CD4-positive, alpha-beta T cell (primary cell): ENCODE measurements at regions not wholly inside any gene's neighbourhood (a gene's known extent, or its start where the extent isn't known, plus 50 kb on each side); places are given as distances from the start of the nearest gene placed in this dataset.

Experiments used
- ATAC-seq: fragments of 200-7000 bp; cut with Tn5 transposase; one replicate; pipeline ENCODE4 v1.10.0; 2022; ENCODE audit warnings: mild to moderate bottlenecking; ENCODE audit not compliant: poor library complexity
- CTCF ChIA-PET: fragments of 350-600 bp; sonication (Branson Sonifier 250); formaldehyde crosslinking; loops from one replicate; lab custom pipeline; 2021; ENCODE audit warnings: antibody characterized with exemption, inconsistent platforms; lab: Charles Lee
- POLR2A ChIA-PET: fragments of 350-600 bp; sonication (Branson Sonifier 250); formaldehyde crosslinking; loops from one replicate; lab custom pipeline; 2021; ENCODE audit warnings: antibody characterized with exemption, inconsistent platforms; lab: Charles Lee
- DNase-seq, 14 experiments: peaks; one replicate each; pipeline ENCODE4 v3.0.0-alpha.2; 2013 to 2020; ENCODE audit warnings: mixed read lengths in 2 of 14
- H3K27ac ChIP-seq, 2 donors: one replicate each; pipeline versions ENCODE4 v1.5.1 to v1.7.0; 2013; ENCODE audit warnings: low read length in 2 of 2, low read depth in 1 of 2, mild to moderate bottlenecking in 1 of 2
- H3K27me3 ChIP-seq, 2 experiments: 1 replicate in 1 of 2; 2 replicates in 1 of 2; pipeline versions ENCODE4 v1.6.1 to v1.7.0; 2013; ENCODE audit warnings: low read length in 2 of 2, control low read depth in 1 of 2, mild to moderate bottlenecking in 1 of 2, moderate library complexity in 1 of 2; ENCODE audit not compliant: insufficient read depth in 2 of 2, control insufficient read depth in 1 of 2
- H3K36me3 ChIP-seq: one replicate; pipeline ENCODE4 v1.6.1; 2013; ENCODE audit warnings: low read length, control low read depth; ENCODE audit not compliant: insufficient read depth
- H3K4me1 ChIP-seq: one replicate; pipeline ENCODE4 v1.6.1; 2013; ENCODE audit warnings: low read length, control low read depth; ENCODE audit not compliant: insufficient read depth
- H3K4me3 ChIP-seq: one replicate; pipeline ENCODE4 v1.5.1; 2013; ENCODE audit warnings: mild to moderate bottlenecking, low read length, moderate library complexity
- H3K9me3 ChIP-seq, 2 experiments: 1 replicate in 1 of 2; 2 replicates in 1 of 2; pipeline versions ENCODE4 v1.6.1 to v1.7.0; 2013; ENCODE audit warnings: low read length in 2 of 2, mild to moderate bottlenecking in 2 of 2, control low read depth in 1 of 2, moderate library complexity in 1 of 2; ENCODE audit not compliant: control insufficient read depth in 1 of 2, insufficient read depth in 1 of 2
- H3K27ac Mint-ChIP-seq: one replicate; pipeline ENCODE4 v1.8.0; 2020; ENCODE audit warnings: mixed read lengths
- H3K27me3 Mint-ChIP-seq: one replicate; pipeline ENCODE4 v1.8.0; 2021; ENCODE audit warnings: mixed read lengths
- H3K36me3 Mint-ChIP-seq: one replicate; pipeline ENCODE4 v1.8.0; 2021; ENCODE audit warnings: low read depth, mixed read lengths
- H3K4me1 Mint-ChIP-seq: one replicate; pipeline ENCODE4 v1.8.0; 2021; ENCODE audit warnings: low read depth, mixed read lengths
- H3K4me3 Mint-ChIP-seq: one replicate; pipeline ENCODE4 v1.8.0; 2020; ENCODE audit warnings: mild to moderate bottlenecking, mixed read lengths
- H3K9me3 Mint-ChIP-seq: one replicate; pipeline ENCODE4 v1.8.0; 2020; ENCODE audit warnings: mixed read lengths
- intact Hi-C, 2 experiments: fragments of 100-400 bp; cut with DNase I in 1 of 2; cut with micrococcal nuclease in 1 of 2; formaldehyde crosslinking; loops; one replicate each; pipeline versions ENCODE4 v1.15.1 to v1.9.0; 2023 to 2025; cut with DNase I, micrococcal nuclease
- TF ChIP-seq, protein P1 (sequence below): fragments of 200-600 bp; IDR thresholded peaks from one replicate; pipeline ENCODE4 v1.8.0; 2022; ENCODE audit warnings: antibody characterized with exemption, mild to moderate bottlenecking

DNA sequence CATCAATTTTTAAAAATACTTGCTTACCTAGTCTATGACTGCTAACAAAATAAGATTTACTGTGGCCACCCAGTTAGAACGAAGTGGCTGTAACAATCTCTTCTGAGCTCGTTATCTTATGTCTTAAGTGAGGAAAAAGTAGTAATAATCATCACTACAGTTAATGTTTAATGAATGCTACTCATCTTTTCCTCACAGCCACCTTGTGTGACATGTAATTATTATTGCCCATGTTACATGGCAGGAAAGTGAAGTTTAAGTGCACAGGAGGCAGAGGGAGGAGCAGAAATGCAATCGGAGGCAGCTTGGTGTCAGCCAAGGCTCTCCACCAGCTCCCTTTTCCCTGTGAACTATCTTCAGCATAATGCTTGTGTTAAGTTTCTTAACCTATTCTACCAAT lies 260.3 kb downstream of the B3GLCT start:
- CTCF ChIA-PET: no interaction called here
- H3K4me3 Mint-ChIP-seq: no peak overlapping the region

DNA sequence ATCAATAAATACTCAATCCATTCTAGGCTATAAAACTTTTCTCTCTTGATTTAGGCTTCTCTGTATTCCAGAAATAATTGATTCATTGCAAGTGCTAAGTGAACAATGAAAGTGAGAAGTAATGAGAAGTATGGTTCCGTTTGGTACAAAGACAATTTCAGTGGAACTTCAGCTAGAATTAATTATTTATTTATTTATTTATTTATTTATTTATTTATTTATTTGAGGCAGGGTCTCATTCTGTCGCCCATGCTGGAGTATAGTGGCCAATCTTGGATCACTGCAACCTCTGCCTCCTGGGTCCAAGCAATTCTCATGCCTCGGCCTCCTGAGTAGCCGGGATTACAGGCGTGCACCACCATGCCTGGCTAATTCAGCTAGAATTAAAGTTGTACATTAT lies 262.1 kb downstream of the B3GLCT start:
- Histone ChIP-seq H3K4me1 (no peaks in the 10 kb centered on the region), H3K27ac (no peak overlapping the region), H3K9me3 (no peaks in the 10 kb centered on the region), H3K27me3 (no peaks in the 10 kb centered on the region), H3K4me3 (no peak overlapping the region), H3K36me3 (no peaks in the 10 kb centered on the region)
- ChIA-PET POLR2A (no interaction called here), CTCF (no interaction called here)
- H3K9me3 Mint-ChIP-seq: peaks cover 4% of the 10 kb centered on the region
- no peaks in the 10 kb centered on the region for H3K36me3 Mint-ChIP-seq
- DNase-seq: no peak
- H3K27ac Mint-ChIP-seq: no peak overlapping the region
- no peaks in the 10 kb centered on the region for H3K27me3 Mint-ChIP-seq
- TF ChIP-seq, protein P1, sequence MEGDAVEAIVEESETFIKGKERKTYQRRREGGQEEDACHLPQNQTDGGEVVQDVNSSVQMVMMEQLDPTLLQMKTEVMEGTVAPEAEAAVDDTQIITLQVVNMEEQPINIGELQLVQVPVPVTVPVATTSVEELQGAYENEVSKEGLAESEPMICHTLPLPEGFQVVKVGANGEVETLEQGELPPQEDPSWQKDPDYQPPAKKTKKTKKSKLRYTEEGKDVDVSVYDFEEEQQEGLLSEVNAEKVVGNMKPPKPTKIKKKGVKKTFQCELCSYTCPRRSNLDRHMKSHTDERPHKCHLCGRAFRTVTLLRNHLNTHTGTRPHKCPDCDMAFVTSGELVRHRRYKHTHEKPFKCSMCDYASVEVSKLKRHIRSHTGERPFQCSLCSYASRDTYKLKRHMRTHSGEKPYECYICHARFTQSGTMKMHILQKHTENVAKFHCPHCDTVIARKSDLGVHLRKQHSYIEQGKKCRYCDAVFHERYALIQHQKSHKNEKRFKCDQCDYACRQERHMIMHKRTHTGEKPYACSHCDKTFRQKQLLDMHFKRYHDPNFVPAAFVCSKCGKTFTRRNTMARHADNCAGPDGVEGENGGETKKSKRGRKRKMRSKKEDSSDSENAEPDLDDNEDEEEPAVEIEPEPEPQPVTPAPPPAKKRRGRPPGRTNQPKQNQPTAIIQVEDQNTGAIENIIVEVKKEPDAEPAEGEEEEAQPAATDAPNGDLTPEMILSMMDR: no peak
- intact Hi-C loops: no loop called here
- H3K4me3 Mint-ChIP-seq: no peak overlapping the region
- ATAC-seq: no peak
- H3K4me1 Mint-ChIP-seq: no peaks in the 10 kb centered on the region

More for the DNA sequence above, 260.3 kb downstream of the B3GLCT start:
- H3K27me3 ChIP-seq: no peaks in the 10 kb centered on the region
- Mint-ChIP-seq H3K27ac (no peak overlapping the region), H3K9me3 (peaks cover 4% of the 10 kb centered on the region), H3K27me3 (peaks cover 5% of the 10 kb centered on the region), H3K4me1 (no peaks in the 10 kb centered on the region), H3K36me3 (no peaks in the 10 kb centered on the region)
- intact Hi-C loops: no loop called here
- no peaks in the 10 kb centered on the region for H3K9me3 ChIP-seq
- no peak for DNase-seq
- no peak overlapping the region for H3K4me3 ChIP-seq
- TF ChIP-seq, protein P1: no peak
- no peak overlapping the region for H3K27ac ChIP-seq
- H3K36me3 ChIP-seq: no peaks in the 10 kb centered on the region
- no peak for ATAC-seq
- no peaks in the 10 kb centered on the region for H3K4me1 ChIP-seq
- POLR2A ChIA-PET: no interaction called here

DNA sequence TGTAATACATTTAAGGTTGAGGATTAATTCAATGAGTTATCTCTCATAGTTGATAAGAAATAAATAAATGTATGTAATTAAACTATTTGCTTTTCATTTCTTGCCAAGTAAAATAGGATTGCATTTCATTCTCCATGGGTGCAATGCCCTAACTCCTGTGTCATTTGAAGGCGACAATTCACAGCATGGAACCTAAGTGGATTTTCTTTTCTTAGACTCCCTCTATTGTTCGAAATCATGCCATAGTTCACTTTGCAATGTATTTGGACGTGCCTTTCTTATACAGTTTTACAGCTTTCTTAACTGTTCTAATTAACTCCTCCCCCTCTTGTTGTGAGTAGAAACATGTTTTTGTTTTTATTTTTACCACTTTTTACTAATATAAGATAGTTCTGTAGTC lies 263.0 kb downstream of the B3GLCT start:
- no peak overlapping the region for H3K27ac ChIP-seq
- intact Hi-C loops: no loop called here
- no peaks in the 10 kb centered on the region for H3K36me3 ChIP-seq
- ChIA-PET POLR2A (no interaction called here), CTCF (interaction anchor here (0.7 kb wide), 1 partner anchor 418 kb away, joined by 4 read pairs; no protein-coding TSS in a partner anchor)
- Mint-ChIP-seq H3K4me3 (no peak overlapping the region), H3K27me3 (no peaks in the 10 kb centered on the region), H3K4me1 (no peaks in the 10 kb centered on the region), H3K9me3 (peaks cover under 1% of the 10 kb centered on the region), H3K27ac (no peak overlapping the region), H3K36me3 (no peaks in the 10 kb centered on the region)
- H3K9me3 ChIP-seq: no peaks in the 10 kb centered on the region
- H3K4me3 ChIP-seq: no peak overlapping the region
- no peak for DNase-seq
- no peaks in the 10 kb centered on the region for H3K27me3 ChIP-seq
- H3K4me1 ChIP-seq: no peaks in the 10 kb centered on the region
- TF ChIP-seq, protein P1: no peak
- no peak for ATAC-seq
